ENCODE measurements at regions not wholly inside any gene's neighbourhood (a gene's known extent, or its start where the extent isn't known, plus 50 kb on each side); places are given as distances from the start of the nearest gene placed in this dataset.

- H3K4me2 ChIP-seq (ENCODE audit: low read length) = no peak overlapping the region
These were observed 514.0 kb downstream of the KLF5 start for GRCh38 chr13:73572824-73573223.

GRCh38 chr13:73571376-73571775 is 512.6 kb downstream of the KLF5 start:
- H3K9me3 ChIP-seq (ENCODE audit: low read length) = no peaks in the 10 kb centered on the region
- no peak overlapping the region for H3K27ac ChIP-seq (ENCODE audit: low read depth, low read length, poor library complexity, severe bottlenecking)
- H3F3A ChIP-seq (ENCODE audit: insufficient read depth, low read length) = no peaks in the 10 kb centered on the region
- no peaks in the 10 kb centered on the region for H3K4me1 ChIP-seq (ENCODE audit: insufficient read depth, low read length, severe bottlenecking)
- H4K20me1 ChIP-seq (ENCODE audit: insufficient read depth, low read length) = no peaks in the 10 kb centered on the region
- no peak overlapping the region for H2AFZ ChIP-seq (ENCODE audit: low read length)
- TF ChIP-seq CTCF (IDR thresholded peaks at IDR 0.05; ENCODE audit: low read length) = no peak
- no peak for TF ChIP-seq EZH2 (IDR thresholded peaks at IDR 0.05; ENCODE audit: borderline replicate concordance, low read length)
- no peaks in the 10 kb centered on the region for H3K9me2 ChIP-seq (ENCODE audit: low read depth, low read length)
- no peaks in the 10 kb centered on the region for H3K79me2 ChIP-seq (ENCODE audit: insufficient read depth, low read length)
- H3K9ac ChIP-seq (ENCODE audit: low read length) = no peak overlapping the region
- H3K27me3 ChIP-seq (ENCODE audit: insufficient read depth, low read length) = no peaks in the 10 kb centered on the region
- H3K36me3 ChIP-seq (ENCODE audit: insufficient read depth, low read length) = no peaks in the 10 kb centered on the region
- H3K4me2 ChIP-seq (ENCODE audit: low read length) = no peak overlapping the region
- no peak overlapping the region for H3K4me3 ChIP-seq (ENCODE audit: low read depth, low read length, poor library complexity, severe bottlenecking)

More at GRCh38 chr13:73572824-73573223, 514.0 kb downstream of the KLF5 start:
- no peak overlapping the region for H3K4me3 ChIP-seq (ENCODE audit: low read depth, low read length, poor library complexity, severe bottlenecking)
- no peaks in the 10 kb centered on the region for H3K4me1 ChIP-seq (ENCODE audit: insufficient read depth, low read length, severe bottlenecking)
- no peak overlapping the region for H3K9ac ChIP-seq (ENCODE audit: low read length)
- no peaks in the 10 kb centered on the region for H4K20me1 ChIP-seq (ENCODE audit: insufficient read depth, low read length)
- H3K9me2 ChIP-seq (ENCODE audit: low read depth, low read length) = no peaks in the 10 kb centered on the region
- H3K9me3 ChIP-seq (ENCODE audit: low read length) = no peaks in the 10 kb centered on the region
- no peaks in the 10 kb centered on the region for H3K36me3 ChIP-seq (ENCODE audit: insufficient read depth, low read length)
- no peak overlapping the region for H3K27ac ChIP-seq (ENCODE audit: low read depth, low read length, poor library complexity, severe bottlenecking)
- no peaks in the 10 kb centered on the region for H3K27me3 ChIP-seq (ENCODE audit: insufficient read depth, low read length)
- H3F3A ChIP-seq (ENCODE audit: insufficient read depth, low read length) = no peaks in the 10 kb centered on the region
- no peak overlapping the region for H2AFZ ChIP-seq (ENCODE audit: low read length)
- no peak for TF ChIP-seq EZH2 (IDR thresholded peaks at IDR 0.05; ENCODE audit: borderline replicate concordance, low read length)
- no peak for TF ChIP-seq CTCF (IDR thresholded peaks at IDR 0.05; ENCODE audit: low read length)
- H3K79me2 ChIP-seq (ENCODE audit: insufficient read depth, low read length) = no peaks in the 10 kb centered on the region

- Histone ChIP-seq H3K79me2 (ENCODE audit: insufficient read depth, low read length) (no peaks in the 10 kb centered on the region), H3K4me2 (ENCODE audit: low read length) (no peak overlapping the region), H3K36me3 (ENCODE audit: insufficient read depth, low read length) (no peaks in the 10 kb centered on the region), H3K9me3 (ENCODE audit: low read length) (no peaks in the 10 kb centered on the region), H3K27ac (ENCODE audit: low read depth, low read length, poor library complexity, severe bottlenecking) (no peak overlapping the region), H3K4me1 (ENCODE audit: insufficient read depth, low read length, severe bottlenecking) (no peaks in the 10 kb centered on the region), H3K27me3 (ENCODE audit: insufficient read depth, low read length) (no peaks in the 10 kb centered on the region), H4K20me1 (ENCODE audit: insufficient read depth, low read length) (no peaks in the 10 kb centered on the region), H3F3A (ENCODE audit: insufficient read depth, low read length) (no peaks in the 10 kb centered on the region), H2AFZ (ENCODE audit: low read length) (no peak overlapping the region), H3K9ac (ENCODE audit: low read length) (no peak overlapping the region), H3K9me2 (ENCODE audit: low read depth, low read length) (no peaks in the 10 kb centered on the region), H3K4me3 (ENCODE audit: low read depth, low read length, poor library complexity, severe bottlenecking) (no peak overlapping the region)
- TF ChIP-seq EZH2 (IDR thresholded peaks at IDR 0.05; ENCODE audit: borderline replicate concordance, low read length) (no peak), CTCF (IDR thresholded peaks at IDR 0.05; ENCODE audit: low read length) (no peak)
These were observed 498.1 kb downstream of the KLF5 start for GRCh38 chr13:73556902-73557301.
